ENCODE measurements at regions not wholly inside any gene's neighbourhood (a gene's known extent, or its start where the extent isn't known, plus 50 kb on each side); places are given as distances from the start of the nearest gene placed in this dataset.

- peaks cover 11% of the 10 kb centered on the region for H3K4me1 Mint-ChIP-seq (ENCODE audit: insufficient read depth, unreplicated experiment)
- DNase-seq (ENCODE audit: unreplicated experiment), result no peak
- no peaks in the 10 kb centered on the region for H3K9me3 Mint-ChIP-seq (ENCODE audit: unreplicated experiment)
- no peaks in the 10 kb centered on the region for H3K36me3 Mint-ChIP-seq (ENCODE audit: insufficient read depth, unreplicated experiment)
- H3K4me3 Mint-ChIP-seq (ENCODE audit: unreplicated experiment), result no peak overlapping the region
- no TSS peak for BruUV-seq (replicated peaks)
- no peak overlapping the region for H3K27ac Mint-ChIP-seq (ENCODE audit: low read depth, unreplicated experiment)
- intact Hi-C loops (cut with micrococcal nuclease), result no loop called here
- ChIA-PET POLR2A (no interaction called here), CTCF (no interaction called here)
- TF ChIP-seq, protein P1, sequence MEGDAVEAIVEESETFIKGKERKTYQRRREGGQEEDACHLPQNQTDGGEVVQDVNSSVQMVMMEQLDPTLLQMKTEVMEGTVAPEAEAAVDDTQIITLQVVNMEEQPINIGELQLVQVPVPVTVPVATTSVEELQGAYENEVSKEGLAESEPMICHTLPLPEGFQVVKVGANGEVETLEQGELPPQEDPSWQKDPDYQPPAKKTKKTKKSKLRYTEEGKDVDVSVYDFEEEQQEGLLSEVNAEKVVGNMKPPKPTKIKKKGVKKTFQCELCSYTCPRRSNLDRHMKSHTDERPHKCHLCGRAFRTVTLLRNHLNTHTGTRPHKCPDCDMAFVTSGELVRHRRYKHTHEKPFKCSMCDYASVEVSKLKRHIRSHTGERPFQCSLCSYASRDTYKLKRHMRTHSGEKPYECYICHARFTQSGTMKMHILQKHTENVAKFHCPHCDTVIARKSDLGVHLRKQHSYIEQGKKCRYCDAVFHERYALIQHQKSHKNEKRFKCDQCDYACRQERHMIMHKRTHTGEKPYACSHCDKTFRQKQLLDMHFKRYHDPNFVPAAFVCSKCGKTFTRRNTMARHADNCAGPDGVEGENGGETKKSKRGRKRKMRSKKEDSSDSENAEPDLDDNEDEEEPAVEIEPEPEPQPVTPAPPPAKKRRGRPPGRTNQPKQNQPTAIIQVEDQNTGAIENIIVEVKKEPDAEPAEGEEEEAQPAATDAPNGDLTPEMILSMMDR (IDR thresholded peaks at IDR 0.05; ENCODE audit: unreplicated experiment), result no peak
- H3K27me3 Mint-ChIP-seq (ENCODE audit: insufficient read depth, unreplicated experiment), result no peaks in the 10 kb centered on the region
Observed at GRCh38 chr3:180287703-180288102, 251.0 kb upstream of the PEX5L start.

DNA sequence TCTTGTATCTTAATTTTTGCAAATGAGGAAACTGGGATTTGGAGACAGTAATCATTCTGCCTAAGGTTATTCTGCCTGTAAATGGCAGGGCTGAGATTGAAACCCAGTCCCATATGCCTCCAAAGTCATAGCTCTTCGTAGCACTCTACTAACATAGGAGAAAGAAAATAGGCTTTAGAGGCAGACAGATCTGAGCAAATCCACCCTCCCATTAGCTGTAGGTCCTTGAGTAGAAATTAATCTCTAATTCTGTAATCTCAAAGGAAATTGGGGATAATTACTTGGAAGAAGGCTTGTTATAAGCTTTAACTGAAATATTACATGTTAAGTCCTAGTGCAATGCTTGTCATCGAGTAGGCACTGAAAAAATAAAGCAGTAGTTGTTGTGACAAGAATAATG is 252.1 kb upstream of the PEX5L start:
- TF ChIP-seq, protein P1 (IDR thresholded peaks at IDR 0.05; ENCODE audit: unreplicated experiment), result no peak
- Mint-ChIP-seq H3K36me3 (ENCODE audit: insufficient read depth, unreplicated experiment) (no peaks in the 10 kb centered on the region), H3K4me3 (ENCODE audit: unreplicated experiment) (no peak overlapping the region), H3K27ac (ENCODE audit: low read depth, unreplicated experiment) (no peak overlapping the region), H3K4me1 (ENCODE audit: insufficient read depth, unreplicated experiment) (peaks cover 6% of the 10 kb centered on the region), H3K27me3 (ENCODE audit: insufficient read depth, unreplicated experiment) (no peaks in the 10 kb centered on the region), H3K9me3 (ENCODE audit: unreplicated experiment) (no peaks in the 10 kb centered on the region)
- ChIA-PET POLR2A (no interaction called here), CTCF (no interaction called here)
- no peak for DNase-seq (ENCODE audit: unreplicated experiment)
- intact Hi-C loops (cut with micrococcal nuclease), result no loop called here
- BruUV-seq (replicated peaks), result no TSS peak

DNA sequence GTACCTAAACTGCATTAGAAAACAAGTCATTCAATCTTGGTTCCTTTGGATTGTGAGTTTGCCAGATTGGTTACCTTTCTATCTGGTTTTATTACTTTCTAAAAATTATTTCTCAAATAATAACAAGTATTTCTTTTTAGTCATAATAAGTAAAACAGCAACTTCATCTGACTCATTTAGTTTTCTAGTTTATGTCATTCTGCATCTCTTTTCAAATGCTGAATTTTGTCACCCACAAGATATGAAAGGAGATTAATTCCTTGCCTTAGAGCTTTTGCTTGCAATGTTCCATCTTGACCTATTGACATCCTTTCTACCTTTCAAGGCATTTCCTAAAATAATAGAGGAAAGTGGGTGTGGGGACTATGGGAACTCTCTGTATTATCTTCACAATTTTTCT is 253.6 kb upstream of the PEX5L start:
- H3K27ac Mint-ChIP-seq (ENCODE audit: low read depth, unreplicated experiment), result no peak overlapping the region
- BruUV-seq (replicated peaks), result no TSS peak

DNA sequence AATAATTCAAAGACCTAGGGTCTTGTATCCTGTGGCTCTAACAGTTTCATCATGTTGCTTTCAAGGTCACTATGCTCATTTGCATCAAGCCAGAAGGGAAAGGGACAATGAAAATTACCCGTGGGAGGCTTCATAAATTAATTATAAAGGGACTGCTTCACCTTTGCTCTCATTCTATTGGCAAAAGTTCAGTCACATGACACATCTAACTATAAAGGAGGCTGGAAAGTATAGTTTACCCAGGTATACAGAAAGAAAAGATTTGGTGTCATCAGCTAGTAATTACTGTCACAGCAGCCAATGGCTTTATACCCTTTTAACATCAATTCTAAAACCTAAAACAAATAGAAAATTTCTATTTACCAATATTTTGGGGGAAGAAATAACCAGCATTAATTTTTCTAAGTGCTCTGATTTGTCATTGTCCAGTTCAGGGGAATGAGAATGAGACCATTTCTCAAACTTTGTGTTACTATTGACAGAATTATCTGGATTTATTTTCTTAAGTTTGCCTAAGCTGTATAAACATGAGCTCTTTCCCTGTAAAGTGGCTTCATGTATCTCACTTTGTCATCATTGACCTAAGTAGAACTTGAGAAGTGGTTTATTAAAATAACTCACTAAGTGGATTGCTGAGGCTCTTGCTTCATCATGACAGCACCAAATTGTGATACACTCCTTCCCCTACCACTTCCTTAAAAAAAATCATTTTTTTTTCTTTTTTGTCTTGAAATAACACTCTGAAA is 257.7 kb upstream of the PEX5L start:
- no peaks in the 10 kb centered on the region for H3K36me3 Mint-ChIP-seq (ENCODE audit: insufficient read depth, unreplicated experiment)
- H3K27ac Mint-ChIP-seq (ENCODE audit: low read depth, unreplicated experiment), result no peak overlapping the region
- intact Hi-C loops (cut with micrococcal nuclease), result no loop called here
- DNase-seq (ENCODE audit: unreplicated experiment), result no peak
- no peaks in the 10 kb centered on the region for H3K4me1 Mint-ChIP-seq (ENCODE audit: insufficient read depth, unreplicated experiment)
- no TSS peak for BruUV-seq (replicated peaks)
- ChIA-PET CTCF (interaction anchor here (0.6 kb wide), 1 partner anchor 16 kb away, joined by 3 read pairs; no protein-coding TSS in a partner anchor), POLR2A (no interaction called here)
- H3K4me3 Mint-ChIP-seq (ENCODE audit: unreplicated experiment), result no peak overlapping the region
- no peaks in the 10 kb centered on the region for H3K9me3 Mint-ChIP-seq (ENCODE audit: unreplicated experiment)
- H3K27me3 Mint-ChIP-seq (ENCODE audit: insufficient read depth, unreplicated experiment), result no peaks in the 10 kb centered on the region
- TF ChIP-seq, protein P1 (IDR thresholded peaks at IDR 0.05; ENCODE audit: unreplicated experiment), result no peak

More for the DNA sequence above, 253.6 kb upstream of the PEX5L start:
- DNase-seq (ENCODE audit: unreplicated experiment), result no peak
- no peaks in the 10 kb centered on the region for H3K9me3 Mint-ChIP-seq (ENCODE audit: unreplicated experiment)
- intact Hi-C loops (cut with micrococcal nuclease), result no loop called here
- no peak overlapping the region for H3K4me3 Mint-ChIP-seq (ENCODE audit: unreplicated experiment)
- no peaks in the 10 kb centered on the region for H3K36me3 Mint-ChIP-seq (ENCODE audit: insufficient read depth, unreplicated experiment)
- TF ChIP-seq, protein P1 (IDR thresholded peaks at IDR 0.05; ENCODE audit: unreplicated experiment), result no peak
- H3K27me3 Mint-ChIP-seq (ENCODE audit: insufficient read depth, unreplicated experiment), result no peaks in the 10 kb centered on the region
- POLR2A ChIA-PET, result no interaction called here
- CTCF ChIA-PET, result interaction anchor here (0.6 kb wide), 1 partner anchor 617 kb away, joined by 3 read pairs; no protein-coding TSS in a partner anchor
- no peaks in the 10 kb centered on the region for H3K4me1 Mint-ChIP-seq (ENCODE audit: insufficient read depth, unreplicated experiment)

All from MCF 10A (cell line).